Ectodermal cell (in vitro differentiated cells): ENCODE measurements at regions not wholly inside any gene's neighbourhood (a gene's known extent, or its start where the extent isn't known, plus 50 kb on each side); places are given as distances from the start of the nearest gene placed in this dataset.
"Not testable (repeated sequence)": the region's sequence is repeated elsewhere in the genome, so short reads cannot be mapped to it uniquely, and the experiment has no call there.

Experiments
- H3K27ac ChIP-seq: 2 replicates; pipeline ENCODE4 v1.7.0; 2013; ENCODE audit warnings: mild to moderate bottlenecking, low read depth, low read length; ENCODE audit not compliant: insufficient read depth, poor library complexity, severe bottlenecking
- H3K27me3 ChIP-seq: 2 replicates; pipeline ENCODE4 v1.7.0; 2013; ENCODE audit warnings: mild to moderate bottlenecking, low read length; ENCODE audit not compliant: insufficient read depth, control insufficient read depth, poor library complexity, severe bottlenecking
- H3K36me3 ChIP-seq: one replicate; pipeline ENCODE4 v1.7.0; 2013; ENCODE audit warnings: low read length; ENCODE audit not compliant: control insufficient read depth, insufficient read depth
- H3K4me1 ChIP-seq: one replicate; pipeline ENCODE4 v1.7.0; 2013; ENCODE audit warnings: low read length; ENCODE audit not compliant: control insufficient read depth, insufficient read depth
- H3K4me3 ChIP-seq: 2 replicates; pipeline ENCODE4 v1.7.0; 2013; ENCODE audit warnings: low read depth, low read length, control low read depth; ENCODE audit not compliant: insufficient read depth
- H3K9me3 ChIP-seq: 2 replicates; pipeline ENCODE4 v1.7.0; 2013; ENCODE audit warnings: mild to moderate bottlenecking, low read length, moderate library complexity; ENCODE audit not compliant: control insufficient read depth
- WGBS, 2 experiments: methylation state at CpG; one replicate each; pipeline ENCODE4 v1.1.7; 2013; ENCODE audit warnings: missing lambda C conversion rate in 2 of 2; 5-methylcytosine and 5-hydroxymethylcytosine counted together

- not testable (repeated sequence) for H3K36me3 ChIP-seq
- 90 to 94% methylated on average over 5 to 6 of the region's 6 CpGs for WGBS, 2 experiments
Observed at GRCh38 chrX:98240061-98240460, 1356.4 kb downstream of the RPA4 start.

GRCh38 chrX:98263135-98263534, 1379.4 kb downstream of the RPA4 start:
- H3K27ac ChIP-seq = no peak overlapping the region
- H3K4me3 ChIP-seq = no peak overlapping the region
- H3K27me3 ChIP-seq = no peaks in the 10 kb centered on the region
- no peaks in the 10 kb centered on the region for H3K4me1 ChIP-seq
- H3K9me3 ChIP-seq = no peaks in the 10 kb centered on the region
- no peaks in the 10 kb centered on the region for H3K36me3 ChIP-seq

More at GRCh38 chrX:98240061-98240460, 1356.4 kb downstream of the RPA4 start:
- not testable (repeated sequence) for H3K4me3 ChIP-seq, H3K27ac ChIP-seq, H3K4me1 ChIP-seq, H3K27me3 ChIP-seq, H3K9me3 ChIP-seq

DNA sequence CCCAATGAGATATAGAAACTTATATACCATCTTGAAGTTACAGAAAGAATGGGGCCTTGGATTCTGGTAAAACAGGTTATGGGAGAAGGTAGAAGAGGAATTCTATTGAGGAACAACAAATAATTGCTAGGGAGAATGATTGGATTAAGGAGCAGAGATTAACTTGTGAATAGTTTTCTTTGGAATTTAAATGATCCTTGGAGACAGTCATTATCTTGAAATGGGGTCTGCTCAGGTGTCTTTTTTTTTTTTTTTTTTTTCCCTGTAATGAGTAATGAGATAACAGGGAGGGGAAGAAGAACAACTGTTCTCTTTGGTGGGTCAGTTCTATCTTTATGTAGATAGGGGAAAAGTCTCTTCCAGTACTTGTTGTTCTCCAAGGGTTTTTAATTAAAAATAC, 1406.0 kb downstream of the RPA4 start:
- Histone ChIP-seq H3K27me3 (no peaks in the 10 kb centered on the region), H3K27ac (no peak overlapping the region), H3K9me3 (no peaks in the 10 kb centered on the region), H3K4me1 (no peaks in the 10 kb centered on the region), H3K4me3 (no peak overlapping the region), H3K36me3 (no peaks in the 10 kb centered on the region)

- no peak overlapping the region for H3K27ac ChIP-seq
- H3K4me3 ChIP-seq = no peak overlapping the region
- no peaks in the 10 kb centered on the region for H3K4me1 ChIP-seq
- no peaks in the 10 kb centered on the region for H3K36me3 ChIP-seq
- no peaks in the 10 kb centered on the region for H3K27me3 ChIP-seq
- H3K9me3 ChIP-seq = no peaks in the 10 kb centered on the region
Observed at GRCh38 chrX:98294310-98294709, 1410.6 kb downstream of the RPA4 start.

DNA sequence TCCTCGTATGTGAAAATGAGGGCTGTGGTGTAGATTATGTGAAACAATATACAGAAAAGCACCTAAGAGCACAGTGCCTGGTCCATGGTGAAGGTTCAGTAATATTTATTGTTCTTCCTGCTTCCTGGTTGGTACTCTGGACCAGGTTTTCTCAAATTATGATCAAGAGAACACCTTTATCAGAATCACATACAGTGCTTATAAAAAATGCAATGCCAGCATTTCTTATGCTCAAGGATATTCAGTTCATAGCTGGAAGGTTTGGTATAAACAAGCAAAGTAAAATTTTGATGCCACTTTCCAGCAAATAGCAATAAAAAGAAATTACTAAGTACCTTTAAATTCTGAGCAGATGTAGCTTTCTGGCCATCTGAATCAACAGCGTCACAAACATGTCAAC, 1412.4 kb downstream of the RPA4 start:
- 90 to 100% methylated on average over 1 to 2 of the region's 2 CpGs for WGBS, 2 experiments
- no peak overlapping the region for H3K4me3 ChIP-seq
- no peaks in the 10 kb centered on the region for H3K4me1 ChIP-seq
- H3K27me3 ChIP-seq = no peaks in the 10 kb centered on the region
- no peak overlapping the region for H3K27ac ChIP-seq
- H3K9me3 ChIP-seq = no peaks in the 10 kb centered on the region
- H3K36me3 ChIP-seq = no peaks in the 10 kb centered on the region

GRCh38 chrX:98299785-98300184, 1416.1 kb downstream of the RPA4 start:
- H3K27ac ChIP-seq = no peak overlapping the region
- no peaks in the 10 kb centered on the region for H3K9me3 ChIP-seq
- H3K4me1 ChIP-seq = no peaks in the 10 kb centered on the region
- H3K36me3 ChIP-seq = no peaks in the 10 kb centered on the region
- no peaks in the 10 kb centered on the region for H3K27me3 ChIP-seq
- no peak overlapping the region for H3K4me3 ChIP-seq

- H3K36me3 ChIP-seq, H3K9me3 ChIP-seq, H3K4me1 ChIP-seq, H3K4me3 ChIP-seq, H3K27ac ChIP-seq, H3K27me3 ChIP-seq: not testable (repeated sequence)
- WGBS, 2 experiments = 94 to 97% methylated on average over 9 to 13 of the region's 13 CpGs
Observed at GRCh38 chrX:98300536-98300935, 1416.8 kb downstream of the RPA4 start.

GRCh38 chrX:98331407-98331806, 1447.7 kb downstream of the RPA4 start:
- no peaks in the 10 kb centered on the region for H3K9me3 ChIP-seq
- WGBS, 2 experiments = 85 to 100% methylated on average over 2 of the region's 2 CpGs
- H3K27me3 ChIP-seq = no peaks in the 10 kb centered on the region

GRCh38 chrX:98338544-98338943, 1454.8 kb downstream of the RPA4 start:
- Histone ChIP-seq H3K4me1 (no peaks in the 10 kb centered on the region), H3K27ac (no peak overlapping the region), H3K9me3 (no peaks in the 10 kb centered on the region), H3K36me3 (no peaks in the 10 kb centered on the region), H3K4me3 (no peak overlapping the region), H3K27me3 (no peaks in the 10 kb centered on the region)
- whole genome bisulfite sequencing, 2 experiments = 96 to 98% methylated on average over 2 of the region's 2 CpGs

More at GRCh38 chrX:98331407-98331806, 1447.7 kb downstream of the RPA4 start:
- Histone ChIP-seq H3K4me1 (no peaks in the 10 kb centered on the region), H3K4me3 (no peak overlapping the region), H3K27ac (no peak overlapping the region), H3K36me3 (no peaks in the 10 kb centered on the region)

GRCh38 chrX:98350940-98351339, 1467.2 kb downstream of the RPA4 start:
- no peak overlapping the region for H3K4me3 ChIP-seq
- no peaks in the 10 kb centered on the region for H3K27me3 ChIP-seq
- H3K27ac ChIP-seq = no peak overlapping the region
- H3K4me1 ChIP-seq = no peaks in the 10 kb centered on the region
- H3K36me3 ChIP-seq = no peaks in the 10 kb centered on the region
- no peaks in the 10 kb centered on the region for H3K9me3 ChIP-seq

DNA sequence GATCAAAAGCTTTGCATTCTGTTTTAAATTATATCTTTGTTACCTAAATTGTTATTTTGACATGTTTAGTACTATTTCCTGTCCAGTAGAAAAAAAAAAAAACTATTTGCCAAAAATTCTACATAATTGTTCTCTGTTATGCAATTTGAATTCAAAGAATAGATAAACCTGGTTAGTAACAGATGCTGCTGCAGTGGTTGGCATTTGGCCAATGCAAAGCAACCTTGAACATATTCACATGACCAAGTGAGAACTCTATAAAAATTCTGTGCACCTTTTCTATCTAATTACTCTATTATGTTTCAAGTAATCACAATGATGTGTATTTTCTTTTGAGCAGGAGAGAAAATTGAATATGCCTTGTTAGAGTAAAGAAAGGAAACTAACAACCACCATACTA, 1473.4 kb downstream of the RPA4 start:
- H3K36me3 ChIP-seq = no peaks in the 10 kb centered on the region
- H3K4me3 ChIP-seq = no peak overlapping the region
- H3K4me1 ChIP-seq = no peaks in the 10 kb centered on the region
- H3K27me3 ChIP-seq = no peaks in the 10 kb centered on the region
- H3K27ac ChIP-seq = no peak overlapping the region
- H3K9me3 ChIP-seq = no peaks in the 10 kb centered on the region
